NOMO-1 treated with DMSO at 0.1 percent for 48 hours (cell line): ENCODE measurements at regions not wholly inside any gene's neighbourhood (a gene's known extent, or its start where the extent isn't known, plus 50 kb on each side); places are given as distances from the start of the nearest gene placed in this dataset.

Experiments
- DNase-seq: peaks from one replicate; lab custom pipeline; 2025; ENCODE audit not compliant: unreplicated experiment; lab: John Stamatoyannopoulos, UW

GRCh38 chr10:85193796-85194195 is 865.4 kb downstream of the CCSER2 start:
- DNase-seq, result no peak

GRCh38 chr10:85194706-85195105 is 866.3 kb downstream of the CCSER2 start:
- DNase-seq, result no peak

GRCh38 chr10:85195596-85195995 is 867.2 kb downstream of the CCSER2 start:
- DNase-seq, result no peak

- no peak for DNase-seq
These were observed 876.4 kb downstream of the CCSER2 start for GRCh38 chr10:85204814-85205213.

- DNase-seq, result no peak
These were observed 884.1 kb downstream of the CCSER2 start for GRCh38 chr10:85212526-85212925.

- no peak for DNase-seq
These were observed 885.1 kb downstream of the CCSER2 start for GRCh38 chr10:85213493-85213892.

- no peak for DNase-seq
These were observed 893.9 kb downstream of the CCSER2 start for GRCh38 chr10:85222300-85222699.

GRCh38 chr10:85224366-85224940 is 896.1 kb downstream of the CCSER2 start:
- no peak for DNase-seq

GRCh38 chr10:85225311-85225710 is 896.9 kb downstream of the CCSER2 start:
- DNase-seq, result no peak

GRCh38 chr10:85226596-85226995 is 898.2 kb downstream of the CCSER2 start:
- DNase-seq, result no peak

GRCh38 chr10:85228726-85229125 is 900.3 kb downstream of the CCSER2 start:
- DNase-seq, result no peak

- DNase-seq, result no peak
These were observed 903.3 kb downstream of the CCSER2 start for GRCh38 chr10:85231534-85232270.

GRCh38 chr10:85235258-85235657 is 906.9 kb downstream of the CCSER2 start:
- no peak for DNase-seq

GRCh38 chr10:85238676-85239075 is 910.3 kb downstream of the CCSER2 start:
- DNase-seq, result no peak

GRCh38 chr10:85250304-85250703 is 921.9 kb downstream of the CCSER2 start:
- no peak for DNase-seq

GRCh38 chr10:85256481-85256880 is 928.1 kb downstream of the CCSER2 start:
- DNase-seq, result no peak

GRCh38 chr10:85259908-85260307 is 931.5 kb downstream of the CCSER2 start:
- no peak for DNase-seq

- no peak for DNase-seq
These were observed 934.6 kb downstream of the CCSER2 start for GRCh38 chr10:85262992-85263391.

- no peak for DNase-seq
These were observed 936.7 kb downstream of the CCSER2 start for GRCh38 chr10:85265121-85265520.

GRCh38 chr10:85266808-85267207 is 938.4 kb downstream of the CCSER2 start:
- DNase-seq, result no peak

GRCh38 chr10:85280014-85280413 is 951.6 kb downstream of the CCSER2 start:
- no peak for DNase-seq

GRCh38 chr10:85284778-85285770 is 956.7 kb downstream of the CCSER2 start:
- DNase-seq, result no peak
